GM10266 (cell line): ENCODE measurements at regions not wholly inside any gene's neighbourhood (a gene's known extent, or its start where the extent isn't known, plus 50 kb on each side); places are given as distances from the start of the nearest gene placed in this dataset.

ENCODE experiments used
- DNase-seq: peaks from one replicate; pipeline ENCODE4 v3.0.0; 2012; ENCODE audit errors: extremely low spot score
- TF ChIP-seq, protein P1 (sequence below): IDR thresholded peaks from 2 replicates; pipeline ENCODE4 v1.5.1; 2012; ENCODE audit warnings: mild to moderate bottlenecking, low read depth; ENCODE audit not compliant: control insufficient read depth, insufficient read depth; ENCODE audit errors: missing control alignments

DNA sequence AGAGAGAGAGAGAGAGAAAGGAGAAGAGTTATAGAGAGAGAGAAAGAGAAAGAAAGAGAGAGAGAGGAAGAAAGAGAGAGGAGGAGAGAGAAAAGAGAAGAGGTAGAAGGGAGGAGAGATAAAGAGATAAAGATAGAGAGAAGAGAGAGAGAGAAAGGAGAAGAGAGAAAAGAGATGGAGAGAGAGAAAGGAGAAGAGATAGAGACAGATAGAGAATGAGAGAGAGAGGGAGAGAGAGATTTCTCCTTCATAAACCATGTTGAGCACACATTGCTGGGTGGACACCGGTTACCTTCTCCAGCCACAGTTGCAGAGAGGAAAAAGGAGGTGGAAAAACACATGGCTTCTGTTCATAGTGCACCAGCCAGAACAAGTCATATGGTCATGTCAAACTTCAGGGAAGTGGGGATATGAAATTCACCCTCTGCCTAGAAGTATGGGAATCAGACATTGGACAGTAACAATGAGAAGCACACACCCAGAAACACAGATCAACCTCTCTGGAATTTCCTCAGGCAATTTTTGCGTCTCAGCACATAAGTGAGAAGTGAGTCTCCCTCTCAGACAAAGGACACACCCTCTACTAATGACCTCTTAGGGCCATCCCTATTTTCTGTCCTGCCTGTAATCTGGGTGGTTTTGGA, 172.5 kb upstream of the SVIL start:
- DNase-seq: no peak
- TF ChIP-seq, protein P1, sequence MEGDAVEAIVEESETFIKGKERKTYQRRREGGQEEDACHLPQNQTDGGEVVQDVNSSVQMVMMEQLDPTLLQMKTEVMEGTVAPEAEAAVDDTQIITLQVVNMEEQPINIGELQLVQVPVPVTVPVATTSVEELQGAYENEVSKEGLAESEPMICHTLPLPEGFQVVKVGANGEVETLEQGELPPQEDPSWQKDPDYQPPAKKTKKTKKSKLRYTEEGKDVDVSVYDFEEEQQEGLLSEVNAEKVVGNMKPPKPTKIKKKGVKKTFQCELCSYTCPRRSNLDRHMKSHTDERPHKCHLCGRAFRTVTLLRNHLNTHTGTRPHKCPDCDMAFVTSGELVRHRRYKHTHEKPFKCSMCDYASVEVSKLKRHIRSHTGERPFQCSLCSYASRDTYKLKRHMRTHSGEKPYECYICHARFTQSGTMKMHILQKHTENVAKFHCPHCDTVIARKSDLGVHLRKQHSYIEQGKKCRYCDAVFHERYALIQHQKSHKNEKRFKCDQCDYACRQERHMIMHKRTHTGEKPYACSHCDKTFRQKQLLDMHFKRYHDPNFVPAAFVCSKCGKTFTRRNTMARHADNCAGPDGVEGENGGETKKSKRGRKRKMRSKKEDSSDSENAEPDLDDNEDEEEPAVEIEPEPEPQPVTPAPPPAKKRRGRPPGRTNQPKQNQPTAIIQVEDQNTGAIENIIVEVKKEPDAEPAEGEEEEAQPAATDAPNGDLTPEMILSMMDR: no peak

GRCh38 chr10:29806350-29806788, 171.6 kb upstream of the SVIL start:
- TF ChIP-seq, protein P1: no peak
- DNase-seq: no peak

DNA sequence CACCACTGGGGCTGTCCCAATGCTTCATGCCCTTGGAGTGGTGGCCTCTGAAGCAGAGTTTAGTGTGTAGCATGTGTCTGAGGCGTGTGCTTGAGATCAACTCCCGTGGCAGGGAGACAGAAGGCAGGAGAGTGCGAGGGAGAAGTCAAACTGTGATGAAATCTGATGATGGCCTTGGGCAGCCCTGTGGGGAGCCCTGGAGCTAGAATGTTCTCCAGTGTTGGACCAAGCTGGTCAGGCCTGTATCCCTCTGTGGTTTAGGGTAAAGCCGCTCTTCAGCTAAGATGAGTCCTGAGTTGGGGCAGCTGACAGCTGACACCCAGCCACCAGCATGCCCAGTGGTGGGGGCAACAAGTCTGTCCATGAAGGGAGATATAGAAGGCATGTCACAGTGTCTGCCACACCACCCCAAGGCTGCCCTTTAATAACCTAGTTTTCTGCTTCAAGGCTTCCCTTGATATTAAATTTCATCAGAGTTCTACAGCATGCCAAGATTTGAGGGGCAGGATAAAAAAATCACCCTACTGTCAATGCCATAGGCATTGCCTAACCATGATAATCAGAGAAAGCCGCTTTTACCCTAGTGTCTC, 170.5 kb upstream of the SVIL start:
- DNase-seq: no peak
- TF ChIP-seq, protein P1: no peak

DNA sequence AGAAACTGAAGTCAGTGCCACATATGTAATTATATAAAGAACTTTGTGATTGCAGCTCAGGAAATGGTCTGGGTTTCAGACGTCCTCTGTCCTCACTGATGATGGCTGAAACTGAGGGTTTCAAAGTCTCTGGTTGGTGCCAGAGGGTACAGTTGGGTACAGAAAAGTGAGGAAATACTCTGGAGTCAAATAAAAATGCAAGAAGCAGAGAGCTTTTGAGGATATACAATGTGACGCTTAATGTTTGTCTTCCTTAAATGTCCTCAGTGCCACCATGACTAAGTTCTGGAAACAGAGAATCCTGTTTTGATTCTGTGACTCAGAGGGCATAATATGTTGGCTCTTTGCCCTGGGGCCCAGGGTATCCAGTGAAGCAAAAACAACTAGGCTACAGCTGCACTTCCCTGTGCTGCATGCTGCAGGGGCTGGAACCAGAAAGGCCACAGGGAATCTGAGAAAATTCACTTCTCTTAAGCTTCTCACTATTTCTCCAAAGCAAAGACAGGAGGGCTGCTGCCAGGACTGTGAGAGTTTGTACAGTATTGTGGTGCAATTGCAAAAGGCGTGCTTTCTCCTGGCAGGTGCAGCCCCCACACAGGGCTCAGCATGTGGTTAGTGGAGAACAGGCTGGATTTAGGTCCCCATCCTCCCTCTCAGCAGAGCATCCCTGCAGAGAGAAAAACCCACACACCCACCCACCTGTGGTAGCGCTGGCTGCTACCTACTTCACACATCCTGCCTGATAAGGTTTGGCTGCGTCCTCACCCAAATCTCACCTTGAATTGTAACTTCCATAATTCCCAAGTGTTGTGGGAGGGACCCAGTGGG, 169.5 kb upstream of the SVIL start:
- TF ChIP-seq, protein P1: no peak
- no peak for DNase-seq

- no peak for DNase-seq
- TF ChIP-seq, protein P1: no peak
Measured at GRCh38 chr10:29802171-29802570, 167.4 kb upstream of the SVIL start.

- no peak for DNase-seq
Measured at GRCh38 chr10:29798921-29799690, 164.3 kb upstream of the SVIL start.

More at GRCh38 chr10:29798921-29799690, 164.3 kb upstream of the SVIL start:
- TF ChIP-seq, protein P1: no peak
